PC-3 (cell line): ENCODE measurements at regions not wholly inside any gene's neighbourhood (a gene's known extent, or its start where the extent isn't known, plus 50 kb on each side); places are given as distances from the start of the nearest gene placed in this dataset.
"Not testable (repeated sequence)": the region's sequence is repeated elsewhere in the genome, so short reads cannot be mapped to it uniquely, and the experiment has no call there.

Experiments used
- CTCF ChIP-seq: fragments of 300-600 bp; sonication (generic); conservative IDR thresholded peaks from 2 replicates; pipeline ENCODE4 v1.5.1; 2017; ENCODE audit warnings: antibody characterized with exemption, low read depth, mild to moderate bottlenecking, low read length
- EZH2 ChIP-seq: fragments of 300-600 bp; sonication (generic); IDR thresholded peaks from one replicate; pipeline ENCODE4 v1.6.1; 2017; ENCODE audit warnings: antibody characterized with exemption, mild to moderate bottlenecking, low read length; ENCODE audit not compliant: unreplicated experiment
- EZH2phosphoT487 ChIP-seq: fragments of 300-600 bp; sonication (generic); IDR thresholded peaks from 2 replicates; pipeline ENCODE4 v1.6.1; 2018; ENCODE audit warnings: mild to moderate bottlenecking, antibody characterized with exemption, low read length, borderline replicate concordance

GRCh38 chr10:58058683-58059082, 209.0 kb downstream of the IPMK start:
- TF ChIP-seq CTCF, EZH2phosphoT487, EZH2: not testable (repeated sequence)
